IMR-90 (cell line): ENCODE measurements at regions not wholly inside any gene's neighbourhood (a gene's known extent, or its start where the extent isn't known, plus 50 kb on each side); places are given as distances from the start of the nearest gene placed in this dataset.
A peak's percentile ranks its signal among the peaks of the same experiment; 100 is the strongest.

Experiments
- ATAC-seq: fragments of 200-7000 bp; cut with Tn5 transposase; 2 replicates; pipeline ENCODE4 v1.9.1; 2020; ENCODE audit warnings: low read depth, mild to moderate bottlenecking, moderate library complexity
- BruUV-seq: library from RNA; stranded (reverse); fragments of 400-500 nt; replicated peaks from 2 replicates; lab custom pipeline; 2021; lab: Mats Ljungman, UMichigan
- CTCF ChIA-PET: fragments of 300-600 bp; formaldehyde crosslinking; extraction: SDS; loops from one replicate; lab custom pipeline; 2021; ENCODE audit warnings: antibody characterized with exemption; lab: Yijun Ruan, JAX
- POLR2A ChIA-PET: fragments of 300-600 bp; sonication (Branson Sonifier 250); formaldehyde crosslinking; loops from one replicate; lab custom pipeline; 2022; ENCODE audit warnings: antibody characterized with exemption; ENCODE audit not compliant: unreplicated experiment; lab: Charles Lee
- DNase-seq: peaks from one replicate; pipeline ENCODE4 v3.0.0; 2013
- H2AFZ ChIP-seq: replicated peaks from 2 replicates; pipeline ENCODE3; 2013; ENCODE audit warnings: low read length, mild to moderate bottlenecking; ENCODE audit not compliant: poor library complexity
- H2AK5ac ChIP-seq: 2 replicates; pipeline ENCODE4 v1.6.1; 2013; ENCODE audit warnings: low read depth, low read length, inconsistent platforms
- H2AK9ac ChIP-seq: replicated peaks from 2 replicates; pipeline ENCODE3; 2013; ENCODE audit warnings: mild to moderate bottlenecking, low read depth, low read length, moderate library complexity; ENCODE audit not compliant: poor library complexity
- H2BK120ac ChIP-seq: 2 replicates; pipeline ENCODE4 v1.6.1; 2013; ENCODE audit warnings: low read depth, low read length, inconsistent platforms
- H2BK15ac ChIP-seq: 3 replicates; pipeline ENCODE4 v1.6.1; 2013; ENCODE audit warnings: low read depth, low read length, inconsistent platforms
- H2BK20ac ChIP-seq: 2 replicates; pipeline ENCODE4 v1.6.1; 2013; ENCODE audit warnings: low read depth, mild to moderate bottlenecking, inconsistent platforms, low read length, moderate library complexity
- H2BK5ac ChIP-seq: 2 replicates; pipeline ENCODE4 v1.6.1; 2013; ENCODE audit warnings: mild to moderate bottlenecking, low read depth, low read length, inconsistent platforms; ENCODE audit not compliant: poor library complexity, severe bottlenecking
- H3K14ac ChIP-seq: replicated peaks from 2 replicates; pipeline ENCODE4 v1.6.1; 2013; ENCODE audit warnings: low read depth, low read length, inconsistent platforms
- H3K18ac ChIP-seq: 2 replicates; pipeline ENCODE4 v1.6.1; 2013; ENCODE audit warnings: low read depth, low read length, control low read depth
- H3K23ac ChIP-seq: 2 replicates; pipeline ENCODE4 v1.6.1; 2013; ENCODE audit warnings: low read depth, low read length, inconsistent platforms
- H3K27ac ChIP-seq: 2 replicates; pipeline ENCODE4 v1.5.1; 2013; ENCODE audit warnings: mild to moderate bottlenecking, control low read depth, low read length; ENCODE audit not compliant: insufficient read depth
- H3K27me3 ChIP-seq: 2 replicates; pipeline ENCODE4 v1.6.1; 2013; ENCODE audit warnings: low read length; ENCODE audit not compliant: control insufficient read depth, insufficient read depth
- H3K36me3 ChIP-seq: 2 replicates; pipeline ENCODE4 v1.6.1; 2013; ENCODE audit warnings: low read length, mixed read lengths; ENCODE audit not compliant: control insufficient read depth, insufficient read depth
- H3K4ac ChIP-seq: 2 replicates; pipeline ENCODE4 v1.6.1; 2013; ENCODE audit warnings: low read depth, low read length, inconsistent platforms
- H3K4me1 ChIP-seq: 2 replicates; pipeline ENCODE4 v1.6.1; 2013; ENCODE audit warnings: low read length, mixed read lengths; ENCODE audit not compliant: control insufficient read depth, insufficient read depth
- H3K4me2 ChIP-seq: 2 replicates; pipeline ENCODE4 v1.6.1; 2013; ENCODE audit warnings: low read depth, mild to moderate bottlenecking, control low read depth, low read length, moderate library complexity
- H3K4me3 ChIP-seq: 2 replicates; pipeline ENCODE4 v1.5.1; 2013; ENCODE audit warnings: low read depth, mild to moderate bottlenecking, control low read depth, low read length, moderate library complexity; ENCODE audit not compliant: insufficient read depth
- H3K56ac ChIP-seq: 2 replicates; pipeline ENCODE4 v1.6.1; 2013; ENCODE audit warnings: low read length, inconsistent platforms; ENCODE audit not compliant: insufficient read depth; ENCODE audit errors: extremely low read depth
- H3K79me1 ChIP-seq, 2 experiments: 2 replicates each; pipeline ENCODE4 v1.6.1; 2013; ENCODE audit warnings: low read length in 2 of 2, inconsistent platforms in 1 of 2, low read depth in 1 of 2
- H3K9ac ChIP-seq: 2 replicates; pipeline ENCODE4 v1.6.1; 2013; ENCODE audit warnings: low read depth, low read length, control low read depth
- H3K9me1 ChIP-seq: 2 replicates; pipeline ENCODE4 v1.6.1; 2013; ENCODE audit warnings: low read length, inconsistent platforms; ENCODE audit not compliant: insufficient read depth
- H3K9me3 ChIP-seq: 2 replicates; pipeline ENCODE4 v1.6.1; 2013; ENCODE audit warnings: low read length; ENCODE audit not compliant: control insufficient read depth, insufficient read depth
- H4K20me1 ChIP-seq: 2 replicates; pipeline ENCODE4 v1.6.1; 2013; ENCODE audit warnings: low read length, inconsistent platforms; ENCODE audit not compliant: insufficient read depth
- H4K5ac ChIP-seq: 2 replicates; pipeline ENCODE4 v1.6.1; 2013; ENCODE audit warnings: mild to moderate bottlenecking, low read depth, low read length, control low read depth
- H4K8ac ChIP-seq, 2 experiments: 2 replicates each; pipeline ENCODE4 v1.6.1; 2013; ENCODE audit warnings: low read depth in 2 of 2, low read length in 2 of 2, control low read depth in 1 of 2, inconsistent platforms in 1 of 2
- H4K91ac ChIP-seq: 2 replicates; pipeline ENCODE4 v1.6.1; 2013; ENCODE audit warnings: low read depth, low read length, inconsistent platforms; ENCODE audit not compliant: insufficient read depth
- BHLHE40 ChIP-seq: fragments of 150-350 bp; IDR thresholded peaks from 2 replicates; pipeline ENCODE4 v1.6.1; 2016; ENCODE audit warnings: mild to moderate bottlenecking, low read depth, low read length
- CEBPB ChIP-seq: IDR thresholded peaks from 2 replicates; pipeline ENCODE4 v1.6.1; 2012; ENCODE audit warnings: low read depth, low read length, improper control_type of control experiment
- CHD1 ChIP-seq: IDR thresholded peaks from 2 replicates; pipeline ENCODE4 v1.6.1; 2012; ENCODE audit warnings: low read depth, low read length, improper control_type of control experiment
- MAFK ChIP-seq: IDR thresholded peaks from 2 replicates; pipeline ENCODE4 v1.6.1; 2012; ENCODE audit warnings: low read depth, low read length, improper control_type of control experiment
- MXI1 ChIP-seq: IDR thresholded peaks from 2 replicates; pipeline ENCODE4 v1.6.1; 2012; ENCODE audit warnings: low read depth, mild to moderate bottlenecking, low read length, moderate library complexity, borderline replicate concordance
- NFE2L2 ChIP-seq: fragments of 150-350 bp; IDR thresholded peaks from 2 replicates; pipeline ENCODE4 v1.6.1; 2016; ENCODE audit warnings: low read depth, mild to moderate bottlenecking, low read length
- POLR2A ChIP-seq: IDR thresholded peaks from 2 replicates; pipeline ENCODE4 v1.6.1; 2012; ENCODE audit warnings: mild to moderate bottlenecking, low read depth, low read length
- RFX5 ChIP-seq: IDR thresholded peaks from 2 replicates; pipeline ENCODE4 v1.8.0; 2012; ENCODE audit warnings: low read depth, mild to moderate bottlenecking, low read length, moderate library complexity
- SMC3 ChIP-seq: fragments of 150-350 bp; IDR thresholded peaks from 2 replicates; pipeline ENCODE4 v1.6.1; 2016; ENCODE audit warnings: low read depth, mild to moderate bottlenecking, antibody characterized with exemption, low read length, moderate library complexity
- USF2 ChIP-seq: fragments of 150-350 bp; IDR thresholded peaks from 2 replicates; pipeline ENCODE4 v1.6.1; 2017; ENCODE audit warnings: mild to moderate bottlenecking, antibody characterized with exemption, low read length, low read depth
- WGBS, 2 experiments: methylation state at CpG; one replicate each; pipeline versions ENCODE4 v1.1.5 to v1.1.7; 2013; ENCODE audit warnings: missing lambda C conversion rate in 2 of 2; ENCODE audit not compliant: insufficient read length in 1 of 2; ENCODE audit errors: extremely low coverage in 2 of 2; 5-methylcytosine and 5-hydroxymethylcytosine counted together
- dilution Hi-C: fragments of 300-500 bp; cut with HindIII; formaldehyde crosslinking; loops from one replicate; pipeline ENCODE4 v1.14.3; 2018; ENCODE audit warnings: low sequenced_read_pairs; ENCODE audit not compliant: unreplicated experiment
- in situ Hi-C: fragments of 300-500 bp; cut with MboI; formaldehyde crosslinking; loops from 3 replicates; pipeline ENCODE4 v1.14.3; 2019; ENCODE audit warnings: low sequenced_read_pairs, inconsistent platforms, mixed read lengths
- intact Hi-C: fragments of 100-400 bp; cut with micrococcal nuclease; formaldehyde crosslinking; loops from 2 replicates; pipeline ENCODE4 v1.10.0; 2022

GRCh38 chr1:100799548-100799947 is 80.0 kb downstream of the VCAM1 start:
- no peaks in the 10 kb centered on the region for H4K20me1 ChIP-seq
- peak overlapping the region; percentile 90 for H4K5ac ChIP-seq
- H4K91ac ChIP-seq: no peak overlapping the region
- peaks cover 11% of the 10 kb centered on the region for H3K4me1 ChIP-seq
- dilution Hi-C loops (no loop called here), in situ Hi-C loops (no loop called here), intact Hi-C loops (loop anchor here (10.0 kb wide), 1 partner anchor 175 kb away; no protein-coding TSS in a partner anchor)
- no peak for DNase-seq
- H4K8ac ChIP-seq: no peak overlapping the region
- no peaks in the 10 kb centered on the region; the same call in 1 of the 2 replicates for H3K9me1 ChIP-seq
- no peaks in the 10 kb centered on the region for H3K27me3 ChIP-seq
- H3K9me3 ChIP-seq: no peaks in the 10 kb centered on the region; the same call in 1 of the 2 replicates
- H3K9ac ChIP-seq: no peak overlapping the region
- WGBS, 2 experiments: no CpG with 5 or more reads among the region's 2 CpGs
- no peak; the same call in 1 of the 2 replicates for ATAC-seq
- BruUV-seq: no TSS peak
- TF ChIP-seq CEBPB: no peak
- TF ChIP-seq MXI1: no peak
- TF ChIP-seq POLR2A: no peak
- TF ChIP-seq USF2: no peak
- no peak for TF ChIP-seq NFE2L2
- TF ChIP-seq SMC3: no peak
- TF ChIP-seq MAFK: no peak
- TF ChIP-seq RFX5: no peak
- no peak for TF ChIP-seq BHLHE40
- no peak for TF ChIP-seq CHD1
- no peak overlapping the region for H3K4me2 ChIP-seq
- H2BK5ac ChIP-seq: peak overlapping the region; percentile 30
- ChIA-PET CTCF (no interaction called here), POLR2A (no interaction called here)
- H3K14ac ChIP-seq: no peak overlapping the region
- H3K27ac ChIP-seq: peak overlapping the region; percentile 23; the same call in 1 of the 2 replicates
- no peak overlapping the region for H3K56ac ChIP-seq
- H3K36me3 ChIP-seq: no peaks in the 10 kb centered on the region
- no peaks in the 10 kb centered on the region for H3K79me1 ChIP-seq
- H3K4ac ChIP-seq: peak overlapping the region; percentile 14; the same call in 1 of the 2 replicates
- H3K18ac ChIP-seq: peak overlapping the region; percentile 94
- no peak overlapping the region for H3K23ac ChIP-seq
- no peak overlapping the region for H2AFZ ChIP-seq
- H2BK120ac ChIP-seq: peak overlapping the region; percentile 42; the same call in 1 of the 2 replicates
- peak overlapping the region; percentile 33; the same call in 1 of the 3 replicates for H2BK15ac ChIP-seq
- H2AK9ac ChIP-seq: no peak overlapping the region
- H2AK5ac ChIP-seq: peak overlapping the region; percentile 44; the same call in 1 of the 2 replicates
- no peak overlapping the region for H3K4me3 ChIP-seq
- H2BK20ac ChIP-seq: 0 out of 2 replicates have a peak overlapping the region, but pooled peaks have one; percentile 22
